ENCODE measurements at regions not wholly inside any gene's neighbourhood (a gene's known extent, or its start where the extent isn't known, plus 50 kb on each side); places are given as distances from the start of the nearest gene placed in this dataset.

DNA sequence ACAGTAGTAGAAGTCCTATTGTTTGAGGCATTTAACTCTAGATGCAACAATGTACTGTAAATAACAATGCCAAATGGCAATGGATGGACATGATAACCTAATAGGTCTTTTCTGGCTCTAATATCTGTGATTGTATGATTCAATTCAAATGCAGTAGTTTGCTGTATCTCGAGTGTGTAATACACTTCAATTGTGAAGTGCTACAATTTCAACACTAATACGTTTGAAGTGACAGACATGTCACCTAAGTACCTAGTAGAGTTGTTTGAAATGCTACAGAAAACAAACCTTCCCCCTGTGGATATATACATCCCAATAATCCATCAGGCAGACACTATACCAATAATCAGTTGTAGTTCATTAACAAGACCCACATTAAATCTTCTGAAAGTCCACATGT, 305.9 kb upstream of the ITGA1 start:
- Mint-ChIP-seq H3K27ac (no peak overlapping the region), H3K4me1 (no peaks in the 10 kb centered on the region), H3K27me3 (peaks cover 7% of the 10 kb centered on the region), H3K9me3 (peaks cover 3% of the 10 kb centered on the region), H3K4me3 (no peak overlapping the region), H3K36me3 (ENCODE audit: low read depth) (no peaks in the 10 kb centered on the region)
- ChIA-PET CTCF (no interaction called here), POLR2A (no interaction called here)
- DNase-seq: no peak

- Mint-ChIP-seq H3K36me3 (ENCODE audit: low read depth) (no peaks in the 10 kb centered on the region), H3K4me3 (no peak overlapping the region), H3K4me1 (no peaks in the 10 kb centered on the region), H3K27ac (no peak overlapping the region), H3K9me3 (no peaks in the 10 kb centered on the region), H3K27me3 (no peaks in the 10 kb centered on the region)
- POLR2A ChIA-PET: no interaction called here
- CTCF ChIA-PET: no interaction called here
- DNase-seq: no peak
Observed at GRCh38 chr5:52491071-52491787, 296.5 kb upstream of the ITGA1 start.

- POLR2A ChIA-PET: no interaction called here
- Mint-ChIP-seq H3K4me3 (no peak overlapping the region), H3K9me3 (no peaks in the 10 kb centered on the region), H3K4me1 (no peaks in the 10 kb centered on the region), H3K27ac (no peak overlapping the region), H3K27me3 (peaks cover 2% of the 10 kb centered on the region), H3K36me3 (ENCODE audit: low read depth) (no peaks in the 10 kb centered on the region)
- CTCF ChIA-PET: no interaction called here
- no peak for DNase-seq
Observed at GRCh38 chr5:52491818-52492217, 295.9 kb upstream of the ITGA1 start.

DNA sequence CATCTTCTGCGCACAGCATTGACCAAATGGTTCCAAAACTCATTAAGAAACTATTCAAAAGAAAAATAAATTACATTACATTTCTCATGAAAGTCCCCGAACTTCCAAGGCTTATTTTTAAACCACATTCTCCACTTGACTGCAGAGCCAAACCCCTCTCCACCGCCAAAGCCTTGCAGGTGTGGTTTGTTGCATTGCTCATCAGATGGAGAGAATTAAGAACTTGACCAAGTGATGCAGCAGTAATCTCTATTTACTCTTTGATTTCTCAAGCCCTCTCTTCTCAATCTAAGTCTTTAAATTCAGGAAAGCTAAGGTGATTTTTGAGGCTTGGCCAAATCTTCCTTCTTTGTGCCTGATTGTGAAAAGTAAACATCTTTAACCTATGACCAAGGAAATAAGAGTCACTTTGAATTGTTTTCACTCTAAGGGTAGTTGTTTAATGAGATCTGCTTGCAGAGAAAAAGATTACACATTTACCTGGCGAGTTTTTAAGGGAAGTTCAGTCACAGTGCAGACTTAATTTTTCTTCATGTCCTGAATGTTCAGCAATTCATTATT, 290.5 kb upstream of the ITGA1 start:
- CTCF ChIA-PET: no interaction called here
- no peaks in the 10 kb centered on the region for H3K4me1 Mint-ChIP-seq
- H3K27ac Mint-ChIP-seq: no peak overlapping the region
- no peak overlapping the region for H3K4me3 Mint-ChIP-seq
- POLR2A ChIA-PET: no interaction called here
- no peaks in the 10 kb centered on the region for H3K36me3 Mint-ChIP-seq (ENCODE audit: low read depth)
- peaks cover 3% of the 10 kb centered on the region for H3K27me3 Mint-ChIP-seq
- no peak for DNase-seq
- no peaks in the 10 kb centered on the region for H3K9me3 Mint-ChIP-seq

GRCh38 chr5:52498607-52499006, 289.1 kb upstream of the ITGA1 start:
- no peak for DNase-seq
- Mint-ChIP-seq H3K36me3 (ENCODE audit: low read depth) (no peaks in the 10 kb centered on the region), H3K27ac (no peak overlapping the region), H3K4me3 (no peak overlapping the region), H3K4me1 (no peaks in the 10 kb centered on the region), H3K27me3 (peaks cover 3% of the 10 kb centered on the region), H3K9me3 (no peaks in the 10 kb centered on the region)
- ChIA-PET POLR2A (no interaction called here), CTCF (no interaction called here)

- CTCF ChIA-PET: no interaction called here
- peaks cover 13% of the 10 kb centered on the region for H3K4me1 Mint-ChIP-seq
Observed at GRCh38 chr5:52502460-52502999, 285.2 kb upstream of the ITGA1 start.

DNA sequence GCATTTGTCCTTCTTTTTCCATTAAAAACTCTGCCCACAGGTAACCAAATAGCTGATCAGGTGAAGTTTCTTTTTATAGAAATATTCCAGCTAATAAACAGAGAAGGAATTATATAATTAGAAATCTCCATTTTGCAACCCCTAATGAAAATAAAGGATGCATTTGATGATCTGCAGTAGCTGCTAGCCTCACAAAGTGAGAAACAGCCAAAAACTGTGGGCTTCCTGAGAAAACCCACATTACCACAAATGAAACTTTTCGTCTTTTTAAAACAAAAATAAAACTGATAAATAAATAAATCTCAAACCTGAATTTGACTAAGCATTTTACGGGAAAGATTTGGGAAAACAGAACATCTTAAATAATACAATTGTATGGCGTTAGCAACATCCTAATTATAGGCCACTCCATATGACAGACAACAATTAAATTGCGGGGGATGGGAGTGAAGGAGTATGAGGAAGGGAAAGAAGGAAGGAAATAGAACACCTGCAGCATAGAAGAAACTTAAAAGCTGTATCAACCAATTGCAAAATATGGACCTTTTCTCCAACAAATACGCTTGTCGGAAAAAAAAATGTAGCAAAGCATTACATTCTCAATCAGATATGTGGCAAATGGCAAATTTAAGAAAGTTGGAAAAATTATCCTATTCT, 283.0 kb upstream of the ITGA1 start:
- no peak overlapping the region for H3K27ac Mint-ChIP-seq
- CTCF ChIA-PET: interaction anchor here (0.7 kb wide), 1 partner anchor 238 kb away, joined by 3 read pairs; no protein-coding TSS in a partner anchor
- H3K4me3 Mint-ChIP-seq: peak overlapping the region; percentile 14
- H3K36me3 Mint-ChIP-seq (ENCODE audit: low read depth): no peaks in the 10 kb centered on the region
- H3K4me1 Mint-ChIP-seq: peaks cover 13% of the 10 kb centered on the region
- peaks cover 11% of the 10 kb centered on the region for H3K27me3 Mint-ChIP-seq
- POLR2A ChIA-PET: no interaction called here
- no peak for DNase-seq
- no peaks in the 10 kb centered on the region for H3K9me3 Mint-ChIP-seq

More at GRCh38 chr5:52502460-52502999, 285.2 kb upstream of the ITGA1 start:
- no peak for DNase-seq
- no peaks in the 10 kb centered on the region for H3K9me3 Mint-ChIP-seq
- H3K27ac Mint-ChIP-seq: no peak overlapping the region
- POLR2A ChIA-PET: interaction anchor here (0.6 kb wide), 1 partner anchor 39 kb away, joined by 3 read pairs; no protein-coding TSS in a partner anchor
- no peaks in the 10 kb centered on the region for H3K36me3 Mint-ChIP-seq (ENCODE audit: low read depth)
- H3K27me3 Mint-ChIP-seq: peaks cover 5% of the 10 kb centered on the region
- no peak overlapping the region for H3K4me3 Mint-ChIP-seq

- H3K27ac Mint-ChIP-seq: no peak overlapping the region
- H3K36me3 Mint-ChIP-seq (ENCODE audit: low read depth): no peaks in the 10 kb centered on the region
- H3K27me3 Mint-ChIP-seq: peaks cover 2% of the 10 kb centered on the region
- no peak for DNase-seq
- H3K4me1 Mint-ChIP-seq: no peaks in the 10 kb centered on the region
- no peak overlapping the region for H3K4me3 Mint-ChIP-seq
- H3K9me3 Mint-ChIP-seq: no peaks in the 10 kb centered on the region
- ChIA-PET CTCF (no interaction called here), POLR2A (no interaction called here)
Observed at GRCh38 chr5:52517667-52518066, 270.0 kb upstream of the ITGA1 start.

GRCh38 chr5:52520171-52520570, 267.5 kb upstream of the ITGA1 start:
- Mint-ChIP-seq H3K9me3 (no peaks in the 10 kb centered on the region), H3K27me3 (peaks cover 2% of the 10 kb centered on the region), H3K36me3 (ENCODE audit: low read depth) (no peaks in the 10 kb centered on the region), H3K27ac (no peak overlapping the region), H3K4me1 (no peaks in the 10 kb centered on the region), H3K4me3 (no peak overlapping the region)
- CTCF ChIA-PET: no interaction called here
- DNase-seq: no peak
- POLR2A ChIA-PET: no interaction called here

GRCh38 chr5:52521236-52521635, 266.5 kb upstream of the ITGA1 start:
- ChIA-PET POLR2A (no interaction called here), CTCF (interaction anchor here (0.6 kb wide), 1 partner anchor 772 kb away, joined by 4 read pairs; no protein-coding TSS in a partner anchor)
- Mint-ChIP-seq H3K27ac (no peak overlapping the region), H3K9me3 (peaks cover under 1% of the 10 kb centered on the region), H3K27me3 (peaks cover 2% of the 10 kb centered on the region), H3K4me3 (no peak overlapping the region), H3K36me3 (ENCODE audit: low read depth) (no peaks in the 10 kb centered on the region), H3K4me1 (no peaks in the 10 kb centered on the region)
- no peak for DNase-seq

GRCh38 chr5:52523701-52524100, 264.0 kb upstream of the ITGA1 start:
- CTCF ChIA-PET: no interaction called here
- no peak overlapping the region for H3K4me3 Mint-ChIP-seq
- no peak for DNase-seq
- H3K4me1 Mint-ChIP-seq: no peaks in the 10 kb centered on the region
- peaks cover 3% of the 10 kb centered on the region for H3K9me3 Mint-ChIP-seq
- peaks cover 4% of the 10 kb centered on the region for H3K27me3 Mint-ChIP-seq
- no peaks in the 10 kb centered on the region for H3K36me3 Mint-ChIP-seq (ENCODE audit: low read depth)
- POLR2A ChIA-PET: no interaction called here
- no peak overlapping the region for H3K27ac Mint-ChIP-seq

- ChIA-PET POLR2A (no interaction called here), CTCF (no interaction called here)
- no peak overlapping the region for H3K4me3 Mint-ChIP-seq
- H3K27ac Mint-ChIP-seq: no peak overlapping the region
- H3K36me3 Mint-ChIP-seq (ENCODE audit: low read depth): no peaks in the 10 kb centered on the region
- peaks cover 12% of the 10 kb centered on the region for H3K9me3 Mint-ChIP-seq
- H3K4me1 Mint-ChIP-seq: no peaks in the 10 kb centered on the region
- no peak for DNase-seq
- H3K27me3 Mint-ChIP-seq: peaks cover 2% of the 10 kb centered on the region
Observed at GRCh38 chr5:52531105-52531504, 256.6 kb upstream of the ITGA1 start.

GRCh38 chr5:52543594-52543993, 244.1 kb upstream of the ITGA1 start:
- POLR2A ChIA-PET: no interaction called here
- Mint-ChIP-seq H3K36me3 (ENCODE audit: low read depth) (no peaks in the 10 kb centered on the region), H3K4me1 (no peaks in the 10 kb centered on the region), H3K27ac (no peak overlapping the region), H3K4me3 (no peak overlapping the region), H3K27me3 (peaks cover 4% of the 10 kb centered on the region), H3K9me3 (no peaks in the 10 kb centered on the region)
- CTCF ChIA-PET: no interaction called here
- DNase-seq: no peak

- Mint-ChIP-seq H3K27me3 (peaks cover 4% of the 10 kb centered on the region), H3K27ac (no peak overlapping the region), H3K4me3 (no peak overlapping the region), H3K9me3 (no peaks in the 10 kb centered on the region), H3K36me3 (ENCODE audit: low read depth) (no peaks in the 10 kb centered on the region), H3K4me1 (no peaks in the 10 kb centered on the region)
- ChIA-PET CTCF (no interaction called here), POLR2A (no interaction called here)
- no peak for DNase-seq
Observed at GRCh38 chr5:52544738-52545137, 243.0 kb upstream of the ITGA1 start.

Data from activated CD4-positive, alpha-beta memory T cell treated with anti-CD3 and anti-CD28 coated beads, Interleukin-2, amount 10 ng/mL, durations not matched to agents 7 days and 5 days (primary cell).